ENCODE measurements at regions not wholly inside any gene's neighbourhood (a gene's known extent, or its start where the extent isn't known, plus 50 kb on each side); places are given as distances from the start of the nearest gene placed in this dataset.

DNA sequence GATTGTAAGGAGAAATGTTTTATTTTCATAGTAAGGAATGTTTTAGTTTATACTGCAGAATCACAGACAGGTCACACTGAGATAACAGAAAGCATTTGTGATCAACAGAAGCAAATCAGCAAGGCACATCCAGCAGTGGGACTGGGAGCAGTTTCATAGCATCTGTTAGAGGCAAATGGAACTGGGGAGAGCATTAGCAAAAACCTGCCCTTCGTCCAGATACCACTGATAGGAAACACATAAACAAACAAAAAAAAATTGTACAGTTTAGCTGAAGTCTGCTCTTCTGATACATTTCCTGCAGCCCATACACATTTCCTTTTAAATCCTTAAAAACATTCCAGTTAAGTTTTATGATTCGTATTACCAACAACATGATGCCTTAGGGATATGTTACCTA, 374.3 kb downstream of the PCDH7 start:
- Histone ChIP-seq H2AFZ (replicated peaks) (no peak overlapping the region), H3F3A (ENCODE audit: low read depth) (no peaks in the 10 kb centered on the region), H3K4me1 (no peaks in the 10 kb centered on the region), H3K4me3 (no peak overlapping the region), H4K20me1 (ENCODE audit: low read depth) (no peaks in the 10 kb centered on the region), H3K4me2 (no peak overlapping the region), H3K27ac (no peak overlapping the region), H3K9ac (no peak overlapping the region), H3K79me2 (ENCODE audit: low read depth) (no peaks in the 10 kb centered on the region), H3K36me3 (no peaks in the 10 kb centered on the region), H3K27me3 (no peaks in the 10 kb centered on the region), H3K9me3 (ENCODE audit: low read depth) (no peaks in the 10 kb centered on the region)
- DNase-seq (ENCODE audit: low spot score): no peak
- no peak for TF ChIP-seq EZH2phosphoT487 (IDR thresholded peaks at IDR 0.05)
- TF ChIP-seq, protein P1, sequence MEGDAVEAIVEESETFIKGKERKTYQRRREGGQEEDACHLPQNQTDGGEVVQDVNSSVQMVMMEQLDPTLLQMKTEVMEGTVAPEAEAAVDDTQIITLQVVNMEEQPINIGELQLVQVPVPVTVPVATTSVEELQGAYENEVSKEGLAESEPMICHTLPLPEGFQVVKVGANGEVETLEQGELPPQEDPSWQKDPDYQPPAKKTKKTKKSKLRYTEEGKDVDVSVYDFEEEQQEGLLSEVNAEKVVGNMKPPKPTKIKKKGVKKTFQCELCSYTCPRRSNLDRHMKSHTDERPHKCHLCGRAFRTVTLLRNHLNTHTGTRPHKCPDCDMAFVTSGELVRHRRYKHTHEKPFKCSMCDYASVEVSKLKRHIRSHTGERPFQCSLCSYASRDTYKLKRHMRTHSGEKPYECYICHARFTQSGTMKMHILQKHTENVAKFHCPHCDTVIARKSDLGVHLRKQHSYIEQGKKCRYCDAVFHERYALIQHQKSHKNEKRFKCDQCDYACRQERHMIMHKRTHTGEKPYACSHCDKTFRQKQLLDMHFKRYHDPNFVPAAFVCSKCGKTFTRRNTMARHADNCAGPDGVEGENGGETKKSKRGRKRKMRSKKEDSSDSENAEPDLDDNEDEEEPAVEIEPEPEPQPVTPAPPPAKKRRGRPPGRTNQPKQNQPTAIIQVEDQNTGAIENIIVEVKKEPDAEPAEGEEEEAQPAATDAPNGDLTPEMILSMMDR (IDR thresholded peaks at IDR 0.05): no peak
- no peak overlapping the region for H3K4me3 Mint-ChIP-seq
- H3K4me1 Mint-ChIP-seq: no peaks in the 10 kb centered on the region
- no peaks in the 10 kb centered on the region for H3K27me3 Mint-ChIP-seq (ENCODE audit: insufficient read depth, low read depth)
- no peaks in the 10 kb centered on the region for H3K9me3 Mint-ChIP-seq
- H3K27ac Mint-ChIP-seq: no peak overlapping the region
- H3K36me3 Mint-ChIP-seq: no peaks in the 10 kb centered on the region

DNA sequence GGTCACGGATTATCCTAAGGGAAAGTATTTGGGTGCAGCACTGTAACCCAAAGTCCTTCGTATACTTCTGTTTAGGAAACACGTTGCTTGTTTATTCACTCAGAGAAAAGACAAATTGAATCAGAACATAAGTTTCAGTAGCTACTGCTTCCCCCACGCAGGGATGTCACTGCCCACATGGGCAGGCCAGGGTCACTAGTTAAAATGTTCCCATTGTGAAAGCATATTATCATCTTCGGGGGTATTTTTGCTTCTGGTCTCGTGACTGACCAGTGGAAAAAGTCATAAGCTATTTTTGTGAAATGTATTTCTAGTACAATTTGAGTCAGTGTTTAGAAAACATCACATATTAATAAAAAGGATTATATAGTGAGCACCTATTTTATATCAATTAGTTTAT, 377.8 kb downstream of the PCDH7 start:
- H3K27ac ChIP-seq: no peak overlapping the region
- H3F3A ChIP-seq (ENCODE audit: low read depth): no peaks in the 10 kb centered on the region
- no peak overlapping the region for H3K4me2 ChIP-seq
- no peak overlapping the region for H3K9ac ChIP-seq
- no peaks in the 10 kb centered on the region for H3K27me3 ChIP-seq
- no peak overlapping the region for H2AFZ ChIP-seq (replicated peaks)
- no peaks in the 10 kb centered on the region for H3K9me3 Mint-ChIP-seq
- no peaks in the 10 kb centered on the region for H3K4me1 ChIP-seq
- H3K79me2 ChIP-seq (ENCODE audit: low read depth): no peaks in the 10 kb centered on the region
- H4K20me1 ChIP-seq (ENCODE audit: low read depth): no peaks in the 10 kb centered on the region
- H3K4me3 Mint-ChIP-seq: no peak overlapping the region
- H3K27me3 Mint-ChIP-seq (ENCODE audit: insufficient read depth, low read depth): peaks cover 2% of the 10 kb centered on the region
- no peaks in the 10 kb centered on the region for H3K9me3 ChIP-seq (ENCODE audit: low read depth)
- no peaks in the 10 kb centered on the region for H3K36me3 Mint-ChIP-seq
- H3K4me3 ChIP-seq: no peak overlapping the region
- DNase-seq (ENCODE audit: low spot score): no peak
- no peaks in the 10 kb centered on the region for H3K4me1 Mint-ChIP-seq
- no peaks in the 10 kb centered on the region for H3K36me3 ChIP-seq
- TF ChIP-seq EZH2 (IDR thresholded peaks at IDR 0.05): no peak
- H3K27ac Mint-ChIP-seq: no peak overlapping the region

- Mint-ChIP-seq H3K27me3 (ENCODE audit: insufficient read depth, low read depth) (peaks cover 2% of the 10 kb centered on the region), H3K4me1 (no peaks in the 10 kb centered on the region), H3K4me3 (no peak overlapping the region), H3K36me3 (no peaks in the 10 kb centered on the region), H3K9me3 (no peaks in the 10 kb centered on the region), H3K27ac (no peak overlapping the region)
- Histone ChIP-seq H3K9me3 (ENCODE audit: low read depth) (no peaks in the 10 kb centered on the region), H3K27ac (no peak overlapping the region), H3K36me3 (no peaks in the 10 kb centered on the region), H3F3A (ENCODE audit: low read depth) (no peaks in the 10 kb centered on the region), H3K27me3 (no peaks in the 10 kb centered on the region), H3K4me1 (no peaks in the 10 kb centered on the region), H3K4me3 (no peak overlapping the region), H2AFZ (replicated peaks) (no peak overlapping the region), H3K9ac (no peak overlapping the region), H3K4me2 (no peak overlapping the region), H3K79me2 (ENCODE audit: low read depth) (no peaks in the 10 kb centered on the region), H4K20me1 (ENCODE audit: low read depth) (no peaks in the 10 kb centered on the region)
- no peak for DNase-seq (ENCODE audit: low spot score)
- TF ChIP-seq EZH2phosphoT487 (IDR thresholded peaks at IDR 0.05) (no peak), EZH2 (IDR thresholded peaks at IDR 0.05) (no peak)
- TF ChIP-seq, protein P1 (IDR thresholded peaks at IDR 0.05): no peak
These were observed 380.4 kb downstream of the PCDH7 start for GRCh38 chr4:31100536-31100935.

DNA sequence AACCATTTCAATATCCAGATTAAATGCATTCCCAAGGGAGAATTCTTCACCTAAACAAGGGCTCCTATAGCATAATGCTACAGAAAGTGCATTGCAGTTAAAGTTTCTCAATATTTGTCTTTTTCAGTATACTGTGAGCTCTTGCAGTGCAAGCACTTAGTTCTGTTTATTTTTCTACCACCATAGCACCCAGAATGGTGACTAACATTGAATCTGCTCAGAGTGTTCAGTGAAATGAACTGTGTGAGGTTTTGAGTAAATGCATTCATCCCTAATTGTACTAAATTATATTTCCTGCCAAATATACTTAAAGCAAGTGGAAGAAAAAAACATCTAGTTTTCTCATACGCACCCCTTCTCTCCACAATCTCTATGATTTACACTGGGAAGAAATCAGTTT, 383.9 kb downstream of the PCDH7 start:
- H3K27me3 ChIP-seq: no peaks in the 10 kb centered on the region
- Mint-ChIP-seq H3K36me3 (no peaks in the 10 kb centered on the region), H3K4me3 (no peak overlapping the region), H3K4me1 (no peaks in the 10 kb centered on the region), H3K9me3 (no peaks in the 10 kb centered on the region), H3K27ac (no peak overlapping the region), H3K27me3 (ENCODE audit: insufficient read depth, low read depth) (peaks cover 4% of the 10 kb centered on the region)
- no peaks in the 10 kb centered on the region for H3K79me2 ChIP-seq (ENCODE audit: low read depth)
- no peaks in the 10 kb centered on the region for H3K4me1 ChIP-seq
- no peak overlapping the region for H3K4me2 ChIP-seq
- H3K9me3 ChIP-seq (ENCODE audit: low read depth): no peaks in the 10 kb centered on the region
- no peaks in the 10 kb centered on the region for H3F3A ChIP-seq (ENCODE audit: low read depth)
- H3K36me3 ChIP-seq: no peaks in the 10 kb centered on the region
- H2AFZ ChIP-seq (replicated peaks): no peak overlapping the region
- DNase-seq (ENCODE audit: low spot score): no peak
- TF ChIP-seq EZH2phosphoT487 (IDR thresholded peaks at IDR 0.05) (no peak), EZH2 (IDR thresholded peaks at IDR 0.05) (no peak)
- TF ChIP-seq, protein P1 (IDR thresholded peaks at IDR 0.05): no peak
- no peak overlapping the region for H3K27ac ChIP-seq
- no peaks in the 10 kb centered on the region for H4K20me1 ChIP-seq (ENCODE audit: low read depth)
- H3K4me3 ChIP-seq: no peak overlapping the region
- H3K9ac ChIP-seq: no peak overlapping the region

All from neural progenitor cell (in vitro differentiated cells).